Ectodermal cell (in vitro differentiated cells): ENCODE measurements at regions not wholly inside any gene's neighbourhood (a gene's known extent, or its start where the extent isn't known, plus 50 kb on each side); places are given as distances from the start of the nearest gene placed in this dataset.

ENCODE experiments used
- H3K27ac ChIP-seq: 2 replicates; pipeline ENCODE4 v1.7.0; 2013; ENCODE audit warnings: mild to moderate bottlenecking, low read depth, low read length; ENCODE audit not compliant: insufficient read depth, poor library complexity, severe bottlenecking
- H3K27me3 ChIP-seq: 2 replicates; pipeline ENCODE4 v1.7.0; 2013; ENCODE audit warnings: mild to moderate bottlenecking, low read length; ENCODE audit not compliant: insufficient read depth, control insufficient read depth, poor library complexity, severe bottlenecking
- H3K36me3 ChIP-seq: one replicate; pipeline ENCODE4 v1.7.0; 2013; ENCODE audit warnings: low read length; ENCODE audit not compliant: control insufficient read depth, insufficient read depth
- H3K4me1 ChIP-seq: one replicate; pipeline ENCODE4 v1.7.0; 2013; ENCODE audit warnings: low read length; ENCODE audit not compliant: control insufficient read depth, insufficient read depth
- H3K4me3 ChIP-seq: 2 replicates; pipeline ENCODE4 v1.7.0; 2013; ENCODE audit warnings: low read depth, low read length, control low read depth; ENCODE audit not compliant: insufficient read depth
- H3K9me3 ChIP-seq: 2 replicates; pipeline ENCODE4 v1.7.0; 2013; ENCODE audit warnings: mild to moderate bottlenecking, low read length, moderate library complexity; ENCODE audit not compliant: control insufficient read depth
- WGBS, 2 experiments: methylation state at CpG; one replicate each; pipeline ENCODE4 v1.1.7; 2013; ENCODE audit warnings: missing lambda C conversion rate in 2 of 2; 5-methylcytosine and 5-hydroxymethylcytosine counted together

DNA sequence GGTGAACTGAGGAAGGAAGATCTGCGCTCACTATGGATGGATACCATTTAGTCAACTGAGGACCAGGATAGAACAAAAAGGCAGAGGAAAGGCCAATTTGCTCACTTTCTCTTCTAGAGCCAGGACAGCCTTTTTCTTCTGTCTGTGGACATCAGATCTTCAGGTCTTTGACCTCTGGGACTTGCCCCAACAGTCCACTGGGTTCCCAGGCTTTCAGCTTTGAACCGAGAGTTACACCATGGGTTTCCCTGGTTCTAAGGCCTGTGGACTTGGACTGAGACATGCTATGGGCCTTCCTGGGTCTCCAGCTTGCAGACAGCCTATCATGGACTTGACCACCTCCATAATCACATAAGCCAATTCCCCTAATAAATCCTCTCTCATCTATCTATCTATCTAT lies 232.0 kb downstream of the IPO8 start:
- Histone ChIP-seq H3K27ac (no peak overlapping the region), H3K36me3 (no peaks in the 10 kb centered on the region), H3K4me1 (no peaks in the 10 kb centered on the region), H3K9me3 (no peaks in the 10 kb centered on the region), H3K4me3 (no peak overlapping the region), H3K27me3 (no peaks in the 10 kb centered on the region)
- WGBS, 2 experiments: 93% methylated on average over 2 of the region's 2 CpGs

- Histone ChIP-seq H3K36me3 (no peaks in the 10 kb centered on the region), H3K4me1 (no peaks in the 10 kb centered on the region), H3K27me3 (no peaks in the 10 kb centered on the region), H3K27ac (no peak overlapping the region), H3K4me3 (no peak overlapping the region), H3K9me3 (no peaks in the 10 kb centered on the region)
- WGBS, 2 experiments: 67 to 72% methylated on average over 1 of the region's 1 CpG
Measured at GRCh38 chr12:30462249-30462648, 233.4 kb downstream of the IPO8 start.

DNA sequence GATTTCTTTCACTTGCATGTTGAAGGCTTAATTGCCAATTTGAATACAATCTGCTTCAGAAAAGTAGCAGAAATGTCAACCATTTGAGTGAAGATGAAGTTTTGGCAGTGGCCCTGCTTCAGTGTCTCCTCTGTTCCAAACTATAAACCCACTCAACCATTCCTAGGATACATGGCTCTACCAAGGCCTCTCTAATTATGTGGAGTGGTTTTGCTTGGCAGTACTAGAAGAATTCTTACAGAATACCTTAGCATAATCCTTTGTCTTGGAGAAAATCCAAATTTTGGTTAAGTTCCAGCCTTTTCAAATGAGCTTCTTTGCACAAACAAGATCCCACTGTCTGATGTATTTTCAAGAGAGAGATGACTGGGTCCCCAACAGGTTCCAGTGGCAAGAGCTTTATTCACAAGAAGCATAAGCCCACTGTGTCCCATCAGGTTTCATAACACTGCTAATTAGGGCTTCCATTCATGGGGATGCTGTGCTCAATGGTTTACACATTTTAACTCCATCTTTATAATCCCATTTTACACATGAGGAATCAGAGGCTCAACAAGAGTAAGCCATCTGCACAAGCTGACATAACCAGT lies 234.5 kb downstream of the IPO8 start:
- H3K27me3 ChIP-seq: no peaks in the 10 kb centered on the region
- H3K4me1 ChIP-seq: no peaks in the 10 kb centered on the region
- H3K9me3 ChIP-seq: no peaks in the 10 kb centered on the region
- H3K27ac ChIP-seq: no peak overlapping the region
- H3K4me3 ChIP-seq: no peak overlapping the region
- H3K36me3 ChIP-seq: no peaks in the 10 kb centered on the region

DNA sequence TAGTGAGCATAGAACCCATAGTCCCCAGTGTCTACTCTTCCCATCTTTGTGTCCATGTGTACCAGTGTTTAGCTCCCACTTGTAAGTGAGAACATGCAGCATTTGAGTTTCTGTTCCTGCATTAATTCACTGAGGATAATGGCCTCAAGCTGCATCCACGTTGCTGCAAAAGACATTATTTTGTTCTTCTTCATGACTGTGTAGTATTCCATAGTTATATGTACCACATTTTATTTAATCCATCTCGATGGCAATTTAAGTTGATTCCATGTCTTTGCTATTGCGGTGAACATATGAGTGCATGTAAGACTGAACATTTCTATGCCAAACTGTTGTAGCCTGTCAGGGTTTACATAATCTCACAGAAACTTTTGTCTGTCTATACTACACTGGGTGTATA lies 237.2 kb downstream of the IPO8 start:
- H3K4me1 ChIP-seq: no peaks in the 10 kb centered on the region
- WGBS, 2 experiments: 93 to 96% methylated on average over 3 of the region's 3 CpGs
- no peak overlapping the region for H3K4me3 ChIP-seq
- no peak overlapping the region for H3K27ac ChIP-seq
- no peaks in the 10 kb centered on the region for H3K9me3 ChIP-seq
- no peaks in the 10 kb centered on the region for H3K36me3 ChIP-seq
- no peaks in the 10 kb centered on the region for H3K27me3 ChIP-seq

- H3K27me3 ChIP-seq: no peaks in the 10 kb centered on the region
- WGBS, 2 experiments: 53 to 62% methylated on average over 3 of the region's 3 CpGs
- no peak overlapping the region for H3K4me3 ChIP-seq
- no peaks in the 10 kb centered on the region for H3K36me3 ChIP-seq
- H3K4me1 ChIP-seq: no peaks in the 10 kb centered on the region
- no peak overlapping the region for H3K27ac ChIP-seq
- no peaks in the 10 kb centered on the region for H3K9me3 ChIP-seq
Measured at GRCh38 chr12:30457621-30458289, 237.9 kb downstream of the IPO8 start.

GRCh38 chr12:30450872-30451271 lies 244.8 kb downstream of the IPO8 start:
- Histone ChIP-seq H3K36me3 (no peaks in the 10 kb centered on the region), H3K4me3 (no peak overlapping the region), H3K9me3 (no peaks in the 10 kb centered on the region), H3K27me3 (no peaks in the 10 kb centered on the region), H3K27ac (no peak overlapping the region), H3K4me1 (no peaks in the 10 kb centered on the region)
- WGBS, 2 experiments: 91 to 92% methylated on average over 2 of the region's 2 CpGs

GRCh38 chr12:30450226-30450625 lies 245.4 kb downstream of the IPO8 start:
- Histone ChIP-seq H3K4me3 (no peak overlapping the region), H3K4me1 (no peaks in the 10 kb centered on the region), H3K27ac (no peak overlapping the region), H3K9me3 (no peaks in the 10 kb centered on the region), H3K36me3 (no peaks in the 10 kb centered on the region), H3K27me3 (no peaks in the 10 kb centered on the region)

DNA sequence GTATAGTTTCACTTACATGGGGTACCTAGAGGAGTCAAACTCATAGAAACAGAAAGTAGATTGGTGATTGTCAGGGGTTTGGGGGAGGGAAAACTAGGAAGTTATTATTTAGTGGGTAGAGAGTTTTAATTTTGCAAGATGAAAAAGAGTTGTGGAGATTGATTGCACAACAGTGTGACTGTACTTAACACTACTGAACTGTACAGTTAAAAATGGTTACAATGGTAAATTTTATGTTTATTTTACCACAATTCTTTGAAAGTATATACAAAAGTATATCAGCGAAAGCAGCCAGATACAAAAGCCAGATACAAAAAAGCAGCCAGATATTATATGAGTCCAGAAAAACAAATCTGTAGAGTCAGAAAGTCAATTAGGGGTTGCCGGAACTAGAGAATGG lies 247.6 kb downstream of the IPO8 start:
- Histone ChIP-seq H3K4me3 (no peak overlapping the region), H3K27me3 (no peaks in the 10 kb centered on the region), H3K36me3 (no peaks in the 10 kb centered on the region), H3K9me3 (no peaks in the 10 kb centered on the region), H3K4me1 (no peaks in the 10 kb centered on the region), H3K27ac (no peak overlapping the region)
- 95 to 97% methylated on average over 1 to 2 of the region's 2 CpGs for WGBS, 2 experiments

DNA sequence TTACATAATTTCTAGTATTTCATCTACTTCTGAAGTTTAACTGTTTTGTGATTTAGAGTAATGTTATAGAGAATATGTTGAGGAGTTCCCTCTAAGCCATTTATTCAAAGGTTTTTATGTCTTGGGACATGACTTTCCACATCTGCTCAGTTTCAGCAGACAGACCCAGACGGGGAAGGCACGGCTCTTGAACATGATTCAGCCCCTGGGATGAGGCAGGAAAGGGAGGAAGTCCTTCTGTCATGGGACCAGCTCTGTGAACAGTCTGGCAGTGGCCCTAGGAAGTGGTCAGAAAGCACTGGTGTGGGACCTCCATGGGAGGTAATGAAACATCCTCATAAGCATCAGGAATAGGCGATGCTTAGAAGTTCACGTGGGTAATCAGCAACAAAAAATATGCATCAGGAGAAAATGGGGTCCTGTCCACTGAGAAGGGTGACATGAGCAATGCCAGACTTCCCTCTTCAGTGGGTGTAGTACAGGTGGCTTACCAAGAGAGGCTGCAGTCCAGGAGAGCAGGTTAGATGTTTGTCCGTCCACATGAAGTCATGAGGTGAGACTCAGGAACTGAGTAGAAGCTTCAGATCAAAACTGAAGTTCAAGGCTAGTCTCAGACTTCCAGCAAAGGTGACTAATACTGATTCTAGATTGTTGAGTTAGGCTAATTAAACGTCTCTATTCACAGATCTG lies 248.5 kb downstream of the IPO8 start:
- no peak overlapping the region for H3K27ac ChIP-seq
- H3K27me3 ChIP-seq: no peaks in the 10 kb centered on the region
- no peaks in the 10 kb centered on the region for H3K4me1 ChIP-seq
- H3K4me3 ChIP-seq: no peak overlapping the region
- 90 to 95% methylated on average over 5 of the region's 6 CpGs for WGBS, 2 experiments
- H3K9me3 ChIP-seq: no peaks in the 10 kb centered on the region
- no peaks in the 10 kb centered on the region for H3K36me3 ChIP-seq

- H3K36me3 ChIP-seq: no peaks in the 10 kb centered on the region
- H3K27me3 ChIP-seq: no peaks in the 10 kb centered on the region
Measured at GRCh38 chr12:30442461-30442860, 253.2 kb downstream of the IPO8 start.

More at GRCh38 chr12:30442461-30442860, 253.2 kb downstream of the IPO8 start:
- H3K4me3 ChIP-seq: no peak overlapping the region
- no peaks in the 10 kb centered on the region for H3K9me3 ChIP-seq
- no peaks in the 10 kb centered on the region for H3K4me1 ChIP-seq
- H3K27ac ChIP-seq: no peak overlapping the region
